ENCODE measurements at regions not wholly inside any gene's neighbourhood (a gene's known extent, or its start where the extent isn't known, plus 50 kb on each side); places are given as distances from the start of the nearest gene placed in this dataset.

DNA sequence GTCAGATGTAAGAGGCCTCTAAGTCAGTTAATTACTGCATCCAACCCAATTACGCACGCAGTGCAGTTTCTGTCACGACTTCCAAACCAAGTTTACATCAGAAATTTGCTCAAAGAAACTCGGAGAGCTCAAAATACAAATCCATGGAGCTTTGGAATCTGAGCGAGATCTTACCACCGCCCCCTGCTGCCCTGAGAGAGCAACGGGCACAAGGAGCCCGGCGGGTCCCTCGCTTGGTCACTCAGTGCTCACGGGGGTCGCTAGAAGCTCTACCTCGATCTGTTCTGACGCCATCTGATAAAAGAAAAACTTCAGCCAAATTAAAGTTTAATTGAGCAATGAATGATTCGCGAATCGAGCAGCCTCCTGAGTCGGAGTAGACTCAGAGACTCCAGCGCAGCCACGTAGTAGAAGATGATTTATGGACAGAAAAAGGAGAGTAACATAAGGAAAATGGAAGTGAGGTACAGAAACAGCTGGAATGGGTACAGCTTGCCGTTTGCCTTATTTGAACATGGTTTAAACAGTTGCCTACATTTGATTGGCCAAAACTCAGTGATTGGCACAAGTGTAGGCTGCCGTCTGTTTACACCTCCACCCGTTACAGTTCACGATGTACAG, 232.7 kb upstream of the ATP10A start:
- TF ChIP-seq, protein P1, sequence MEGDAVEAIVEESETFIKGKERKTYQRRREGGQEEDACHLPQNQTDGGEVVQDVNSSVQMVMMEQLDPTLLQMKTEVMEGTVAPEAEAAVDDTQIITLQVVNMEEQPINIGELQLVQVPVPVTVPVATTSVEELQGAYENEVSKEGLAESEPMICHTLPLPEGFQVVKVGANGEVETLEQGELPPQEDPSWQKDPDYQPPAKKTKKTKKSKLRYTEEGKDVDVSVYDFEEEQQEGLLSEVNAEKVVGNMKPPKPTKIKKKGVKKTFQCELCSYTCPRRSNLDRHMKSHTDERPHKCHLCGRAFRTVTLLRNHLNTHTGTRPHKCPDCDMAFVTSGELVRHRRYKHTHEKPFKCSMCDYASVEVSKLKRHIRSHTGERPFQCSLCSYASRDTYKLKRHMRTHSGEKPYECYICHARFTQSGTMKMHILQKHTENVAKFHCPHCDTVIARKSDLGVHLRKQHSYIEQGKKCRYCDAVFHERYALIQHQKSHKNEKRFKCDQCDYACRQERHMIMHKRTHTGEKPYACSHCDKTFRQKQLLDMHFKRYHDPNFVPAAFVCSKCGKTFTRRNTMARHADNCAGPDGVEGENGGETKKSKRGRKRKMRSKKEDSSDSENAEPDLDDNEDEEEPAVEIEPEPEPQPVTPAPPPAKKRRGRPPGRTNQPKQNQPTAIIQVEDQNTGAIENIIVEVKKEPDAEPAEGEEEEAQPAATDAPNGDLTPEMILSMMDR (conservative IDR thresholded peaks at IDR 0.05), result no peak; the same call in 1 of the 2 replicates
- TF ChIP-seq EZH2 (IDR thresholded peaks at IDR 0.05; ENCODE audit: low read depth), result no peak

Data from PC-9 (cell line).